HFFc6 (cell line): ENCODE measurements at regions not wholly inside any gene's neighbourhood (a gene's known extent, or its start where the extent isn't known, plus 50 kb on each side); places are given as distances from the start of the nearest gene placed in this dataset.
A peak's percentile ranks its signal among the peaks of the same experiment; 100 is the strongest.

Source experiments
- DNase-seq: peaks from one replicate; pipeline ENCODE4 v3.0.0-alpha.2; 2018
- H3K27ac Mint-ChIP-seq: 2 replicates; pipeline ENCODE4 v1.8.0; 2020; ENCODE audit warnings: mild to moderate bottlenecking, mixed read lengths
- H3K27me3 Mint-ChIP-seq: 2 replicates; pipeline ENCODE4 v1.8.0; 2021; ENCODE audit warnings: mild to moderate bottlenecking, moderate library complexity, mixed read lengths; ENCODE audit not compliant: insufficient read depth
- H3K36me3 Mint-ChIP-seq: 2 replicates; pipeline ENCODE4 v1.8.0; 2021; ENCODE audit warnings: low read depth, mixed read lengths
- H3K4me1 Mint-ChIP-seq: 2 replicates; pipeline ENCODE4 v1.8.0; 2020; ENCODE audit warnings: low read depth, mixed read lengths
- H3K4me3 Mint-ChIP-seq: 2 replicates; pipeline ENCODE4 v1.8.0; 2020; ENCODE audit warnings: mild to moderate bottlenecking, moderate library complexity, mixed read lengths
- H3K9me3 Mint-ChIP-seq: 2 replicates; pipeline ENCODE4 v1.8.0; 2020; ENCODE audit warnings: mild to moderate bottlenecking, mixed read lengths
- CTCF ChIP-seq: fragments of 200-600 bp; sonication (generic); IDR thresholded peaks from 2 replicates; pipeline ENCODE4 v1.5.0; 2021; ENCODE audit warnings: antibody characterized with exemption, mild to moderate bottlenecking

- no peak overlapping the region for H3K27ac Mint-ChIP-seq
- H3K9me3 Mint-ChIP-seq: no peaks in the 10 kb centered on the region; the same call in 1 of the 2 replicates
- DNase-seq: no peak
- 0 out of 2 replicates have a peak, but pooled peaks cover 2% of the 10 kb centered on the region for H3K27me3 Mint-ChIP-seq
- H3K36me3 Mint-ChIP-seq: peaks cover 16% of the 10 kb centered on the region
- H3K4me1 Mint-ChIP-seq: peaks cover 34% of the 10 kb centered on the region
- no peak overlapping the region for H3K4me3 Mint-ChIP-seq
- no peak for TF ChIP-seq CTCF
These were observed 300.7 kb upstream of the BOD1L1 start for GRCh38 chr4:13928214-13928613.

GRCh38 chr4:13930155-13930554, 302.6 kb upstream of the BOD1L1 start:
- no peak for DNase-seq
- Mint-ChIP-seq H3K9me3 (no peaks in the 10 kb centered on the region), H3K4me3 (no peak overlapping the region), H3K4me1 (peaks cover 25% of the 10 kb centered on the region), H3K27me3 (0 out of 2 replicates have a peak, but pooled peaks cover 2% of the 10 kb centered on the region), H3K36me3 (peaks cover 8% of the 10 kb centered on the region; the same call in 1 of the 2 replicates), H3K27ac (no peak overlapping the region)
- no peak for TF ChIP-seq CTCF

- Mint-ChIP-seq H3K4me3 (no peak overlapping the region; the same call in 1 of the 2 replicates), H3K4me1 (peaks cover 36% of the 10 kb centered on the region), H3K9me3 (no peaks in the 10 kb centered on the region), H3K27ac (peak overlapping the region; percentile 56), H3K27me3 (0 out of 2 replicates have a peak, but pooled peaks cover 2% of the 10 kb centered on the region), H3K36me3 (peaks cover 8% of the 10 kb centered on the region; the same call in 1 of the 2 replicates)
- TF ChIP-seq CTCF: peak; percentile 68
- peak; percentile 61 for DNase-seq
These were observed 305.7 kb upstream of the BOD1L1 start for GRCh38 chr4:13933191-13933590.

GRCh38 chr4:13938299-13938698, 310.8 kb upstream of the BOD1L1 start:
- H3K4me1 Mint-ChIP-seq: peaks cover 17% of the 10 kb centered on the region
- H3K36me3 Mint-ChIP-seq: no peaks in the 10 kb centered on the region
- DNase-seq: no peak
- H3K27me3 Mint-ChIP-seq: no peaks in the 10 kb centered on the region
- H3K4me3 Mint-ChIP-seq: no peak overlapping the region
- TF ChIP-seq CTCF: no peak; the same call in 1 of the 2 replicates
- no peak overlapping the region for H3K27ac Mint-ChIP-seq
- H3K9me3 Mint-ChIP-seq: no peaks in the 10 kb centered on the region

GRCh38 chr4:13940921-13941320, 313.4 kb upstream of the BOD1L1 start:
- DNase-seq: no peak
- H3K9me3 Mint-ChIP-seq: no peaks in the 10 kb centered on the region
- no peak overlapping the region for H3K27ac Mint-ChIP-seq
- no peak for TF ChIP-seq CTCF
- H3K27me3 Mint-ChIP-seq: no peaks in the 10 kb centered on the region
- H3K4me3 Mint-ChIP-seq: no peak overlapping the region
- no peaks in the 10 kb centered on the region for H3K36me3 Mint-ChIP-seq
- H3K4me1 Mint-ChIP-seq: peaks cover 3% of the 10 kb centered on the region

GRCh38 chr4:13942977-13943376, 315.5 kb upstream of the BOD1L1 start:
- Mint-ChIP-seq H3K27me3 (no peaks in the 10 kb centered on the region), H3K9me3 (no peaks in the 10 kb centered on the region), H3K4me1 (no peaks in the 10 kb centered on the region), H3K4me3 (no peak overlapping the region), H3K36me3 (no peaks in the 10 kb centered on the region), H3K27ac (no peak overlapping the region)
- TF ChIP-seq CTCF: no peak
- no peak for DNase-seq
